ENCODE measurements at regions not wholly inside any gene's neighbourhood (a gene's known extent, or its start where the extent isn't known, plus 50 kb on each side); places are given as distances from the start of the nearest gene placed in this dataset.

DNA sequence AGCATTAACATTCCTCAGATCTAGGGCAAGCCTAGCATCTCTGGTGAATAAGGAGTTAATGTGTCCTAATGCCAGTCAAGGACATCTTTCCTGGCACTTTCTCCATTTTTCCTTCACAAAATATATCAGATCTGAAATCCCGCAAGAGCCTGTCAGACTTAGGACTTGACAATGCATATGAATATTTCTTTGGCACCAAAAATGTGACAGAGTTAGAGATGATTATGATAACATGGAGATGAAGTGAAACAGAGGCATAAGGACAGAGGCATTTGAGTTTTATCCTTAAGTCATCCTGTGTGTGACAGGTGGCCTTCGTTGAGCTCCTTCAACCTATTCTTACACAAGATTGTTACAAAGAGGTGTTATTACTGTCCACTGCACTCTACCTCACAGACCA is 388.0 kb downstream of the EMP1 start:
- Histone ChIP-seq H3K36me3 (replicated peaks; ENCODE audit: insufficient read depth, low read length) (no peaks in the 10 kb centered on the region), H2AFZ (ENCODE audit: low read length) (no peak overlapping the region), H3K79me2 (ENCODE audit: low read length) (no peaks in the 10 kb centered on the region), H3K4me1 (ENCODE audit: low read length) (no peaks in the 10 kb centered on the region), H3K4me2 (ENCODE audit: low read depth, low read length) (no peak overlapping the region), H3K9me2 (replicated peaks; ENCODE audit: insufficient read depth, low read length) (no peaks in the 10 kb centered on the region), H3K27ac (ENCODE audit: low read length) (no peak overlapping the region), H3F3A (ENCODE audit: insufficient read depth, low read length) (no peaks in the 10 kb centered on the region), H3K27me3 (replicated peaks; ENCODE audit: insufficient read depth, low read length) (no peaks in the 10 kb centered on the region), H4K20me1 (ENCODE audit: insufficient read depth, low read length) (no peaks in the 10 kb centered on the region), H3K4me3 (ENCODE audit: low read length) (no peak overlapping the region), H3K9ac (ENCODE audit: low read length) (no peak overlapping the region), H3K9me3 (replicated peaks; ENCODE audit: insufficient read depth, low read length) (no peaks in the 10 kb centered on the region)
- no peak for DNase-seq
- no peak for TF ChIP-seq EZH2 (optimal IDR thresholded peaks at IDR 0.05; ENCODE audit: low read depth, low read length)
- TF ChIP-seq, protein P1, sequence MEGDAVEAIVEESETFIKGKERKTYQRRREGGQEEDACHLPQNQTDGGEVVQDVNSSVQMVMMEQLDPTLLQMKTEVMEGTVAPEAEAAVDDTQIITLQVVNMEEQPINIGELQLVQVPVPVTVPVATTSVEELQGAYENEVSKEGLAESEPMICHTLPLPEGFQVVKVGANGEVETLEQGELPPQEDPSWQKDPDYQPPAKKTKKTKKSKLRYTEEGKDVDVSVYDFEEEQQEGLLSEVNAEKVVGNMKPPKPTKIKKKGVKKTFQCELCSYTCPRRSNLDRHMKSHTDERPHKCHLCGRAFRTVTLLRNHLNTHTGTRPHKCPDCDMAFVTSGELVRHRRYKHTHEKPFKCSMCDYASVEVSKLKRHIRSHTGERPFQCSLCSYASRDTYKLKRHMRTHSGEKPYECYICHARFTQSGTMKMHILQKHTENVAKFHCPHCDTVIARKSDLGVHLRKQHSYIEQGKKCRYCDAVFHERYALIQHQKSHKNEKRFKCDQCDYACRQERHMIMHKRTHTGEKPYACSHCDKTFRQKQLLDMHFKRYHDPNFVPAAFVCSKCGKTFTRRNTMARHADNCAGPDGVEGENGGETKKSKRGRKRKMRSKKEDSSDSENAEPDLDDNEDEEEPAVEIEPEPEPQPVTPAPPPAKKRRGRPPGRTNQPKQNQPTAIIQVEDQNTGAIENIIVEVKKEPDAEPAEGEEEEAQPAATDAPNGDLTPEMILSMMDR (IDR thresholded peaks at IDR 0.05; ENCODE audit: low read length) = no peak
- no peak for TF ChIP-seq EZH2phosphoT487 (IDR thresholded peaks at IDR 0.05; ENCODE audit: low read length)

DNA sequence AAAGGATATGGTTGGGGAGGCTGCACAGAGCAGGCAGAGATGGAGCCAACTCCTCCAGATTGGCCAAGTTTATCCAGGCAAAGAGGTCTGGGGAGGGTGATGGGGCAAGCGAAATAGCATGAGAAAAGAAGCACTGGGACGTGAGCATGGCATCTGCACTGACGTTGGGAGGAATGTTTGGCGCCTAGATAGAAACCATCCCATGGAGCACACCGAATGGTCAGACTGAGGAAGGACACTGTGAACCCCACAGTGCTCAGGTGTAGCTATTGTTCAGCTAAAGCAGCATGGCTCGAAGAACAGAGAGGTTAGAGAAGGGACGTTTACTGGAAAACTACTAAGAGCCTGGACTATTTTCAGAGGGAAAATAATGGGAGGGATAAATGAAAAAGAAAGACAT is 387.1 kb downstream of the EMP1 start:
- DNase-seq = no peak
- no peaks in the 10 kb centered on the region for H3K4me1 ChIP-seq (ENCODE audit: low read length)
- H3K9me3 ChIP-seq (replicated peaks; ENCODE audit: insufficient read depth, low read length) = no peaks in the 10 kb centered on the region
- no peaks in the 10 kb centered on the region for H3K79me2 ChIP-seq (ENCODE audit: low read length)
- H2AFZ ChIP-seq (ENCODE audit: low read length) = no peak overlapping the region
- no peaks in the 10 kb centered on the region for H3F3A ChIP-seq (ENCODE audit: insufficient read depth, low read length)
- no peaks in the 10 kb centered on the region for H4K20me1 ChIP-seq (ENCODE audit: insufficient read depth, low read length)
- H3K4me3 ChIP-seq (ENCODE audit: low read length) = no peak overlapping the region
- TF ChIP-seq EZH2 (optimal IDR thresholded peaks at IDR 0.05; ENCODE audit: low read depth, low read length) = no peak
- H3K36me3 ChIP-seq (replicated peaks; ENCODE audit: insufficient read depth, low read length) = no peaks in the 10 kb centered on the region
- no peaks in the 10 kb centered on the region for H3K27me3 ChIP-seq (replicated peaks; ENCODE audit: insufficient read depth, low read length)
- H3K27ac ChIP-seq (ENCODE audit: low read length) = no peak overlapping the region
- H3K9ac ChIP-seq (ENCODE audit: low read length) = no peak overlapping the region
- no peaks in the 10 kb centered on the region for H3K9me2 ChIP-seq (replicated peaks; ENCODE audit: insufficient read depth, low read length)
- no peak overlapping the region for H3K4me2 ChIP-seq (ENCODE audit: low read depth, low read length)

DNA sequence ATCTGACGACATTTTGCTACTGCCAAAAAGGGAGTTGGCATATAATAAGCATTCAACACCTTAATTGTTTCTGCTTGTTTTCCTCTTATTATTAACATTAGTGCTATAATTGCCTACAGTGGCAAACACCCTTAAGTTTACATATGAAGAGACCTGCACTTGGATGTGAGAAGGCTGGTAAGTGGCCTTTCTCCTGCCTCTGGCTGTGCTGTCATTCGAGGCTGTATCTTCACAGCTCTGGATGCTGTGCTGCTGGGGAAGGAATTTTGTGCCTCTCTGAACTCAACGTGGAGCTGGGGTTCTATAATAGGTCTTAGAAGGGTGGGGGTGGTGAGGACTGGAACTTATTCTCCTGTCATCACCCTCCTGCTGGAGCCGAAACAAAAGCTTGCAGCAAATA is 385.9 kb downstream of the EMP1 start:
- no peak overlapping the region for H3K4me2 ChIP-seq (ENCODE audit: low read depth, low read length)
- DNase-seq = no peak

DNA sequence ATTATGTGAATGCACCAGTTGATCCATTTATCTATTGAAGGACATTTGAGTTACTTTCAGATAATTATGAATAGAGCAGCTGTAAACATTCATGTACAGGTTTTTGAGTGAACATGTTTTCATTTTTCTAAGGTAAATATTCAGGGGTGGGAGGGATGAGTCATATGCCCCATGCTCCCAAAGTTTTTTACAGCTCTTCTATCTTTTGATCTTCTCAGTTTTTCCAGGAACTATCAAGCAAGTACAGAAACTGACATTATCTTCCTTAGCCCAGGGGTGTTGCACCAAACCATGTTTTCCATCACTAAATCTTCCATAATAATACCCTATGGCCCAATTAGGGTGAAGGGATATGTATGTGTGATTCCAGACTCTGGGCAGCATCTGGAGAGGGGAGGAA is 384.5 kb downstream of the EMP1 start:
- no peaks in the 10 kb centered on the region for H3K9me3 ChIP-seq (replicated peaks; ENCODE audit: insufficient read depth, low read length)
- no peaks in the 10 kb centered on the region for H3K36me3 ChIP-seq (replicated peaks; ENCODE audit: insufficient read depth, low read length)
- no peak overlapping the region for H3K27ac ChIP-seq (ENCODE audit: low read length)
- H3K9me2 ChIP-seq (replicated peaks; ENCODE audit: insufficient read depth, low read length) = no peaks in the 10 kb centered on the region
- TF ChIP-seq, protein P1 (IDR thresholded peaks at IDR 0.05; ENCODE audit: low read length) = no peak
- TF ChIP-seq EZH2 (optimal IDR thresholded peaks at IDR 0.05; ENCODE audit: low read depth, low read length) (no peak), EZH2phosphoT487 (IDR thresholded peaks at IDR 0.05; ENCODE audit: low read length) (no peak)
- H3F3A ChIP-seq (ENCODE audit: insufficient read depth, low read length) = no peaks in the 10 kb centered on the region
- no peak overlapping the region for H3K4me2 ChIP-seq (ENCODE audit: low read depth, low read length)
- H3K79me2 ChIP-seq (ENCODE audit: low read length) = no peaks in the 10 kb centered on the region
- H4K20me1 ChIP-seq (ENCODE audit: insufficient read depth, low read length) = no peaks in the 10 kb centered on the region
- H3K4me3 ChIP-seq (ENCODE audit: low read length) = no peak overlapping the region
- no peaks in the 10 kb centered on the region for H3K4me1 ChIP-seq (ENCODE audit: low read length)
- H3K9ac ChIP-seq (ENCODE audit: low read length) = no peak overlapping the region
- DNase-seq = no peak
- H3K27me3 ChIP-seq (replicated peaks; ENCODE audit: insufficient read depth, low read length) = no peaks in the 10 kb centered on the region
- no peak overlapping the region for H2AFZ ChIP-seq (ENCODE audit: low read length)

More for the DNA sequence above, 385.9 kb downstream of the EMP1 start:
- no peaks in the 10 kb centered on the region for H3K9me3 ChIP-seq (replicated peaks; ENCODE audit: insufficient read depth, low read length)
- H3K4me1 ChIP-seq (ENCODE audit: low read length) = no peaks in the 10 kb centered on the region
- no peak overlapping the region for H3K9ac ChIP-seq (ENCODE audit: low read length)
- H3K79me2 ChIP-seq (ENCODE audit: low read length) = no peaks in the 10 kb centered on the region
- no peak overlapping the region for H3K4me3 ChIP-seq (ENCODE audit: low read length)
- H3F3A ChIP-seq (ENCODE audit: insufficient read depth, low read length) = no peaks in the 10 kb centered on the region
- H3K27ac ChIP-seq (ENCODE audit: low read length) = no peak overlapping the region
- no peak for TF ChIP-seq EZH2 (optimal IDR thresholded peaks at IDR 0.05; ENCODE audit: low read depth, low read length)
- no peak for TF ChIP-seq EZH2phosphoT487 (IDR thresholded peaks at IDR 0.05; ENCODE audit: low read length)
- TF ChIP-seq, protein P1 (IDR thresholded peaks at IDR 0.05; ENCODE audit: low read length) = no peak
- H4K20me1 ChIP-seq (ENCODE audit: insufficient read depth, low read length) = no peaks in the 10 kb centered on the region
- no peaks in the 10 kb centered on the region for H3K27me3 ChIP-seq (replicated peaks; ENCODE audit: insufficient read depth, low read length)
- H2AFZ ChIP-seq (ENCODE audit: low read length) = no peak overlapping the region
- no peaks in the 10 kb centered on the region for H3K36me3 ChIP-seq (replicated peaks; ENCODE audit: insufficient read depth, low read length)
- H3K9me2 ChIP-seq (replicated peaks; ENCODE audit: insufficient read depth, low read length) = no peaks in the 10 kb centered on the region

Data from MM.1S (cell line).